ENCODE measurements at regions not wholly inside any gene's neighbourhood (a gene's known extent, or its start where the extent isn't known, plus 50 kb on each side); places are given as distances from the start of the nearest gene placed in this dataset.
"Not testable (repeated sequence)": the region's sequence is repeated elsewhere in the genome, so short reads cannot be mapped to it uniquely, and the experiment has no call there.

DNA sequence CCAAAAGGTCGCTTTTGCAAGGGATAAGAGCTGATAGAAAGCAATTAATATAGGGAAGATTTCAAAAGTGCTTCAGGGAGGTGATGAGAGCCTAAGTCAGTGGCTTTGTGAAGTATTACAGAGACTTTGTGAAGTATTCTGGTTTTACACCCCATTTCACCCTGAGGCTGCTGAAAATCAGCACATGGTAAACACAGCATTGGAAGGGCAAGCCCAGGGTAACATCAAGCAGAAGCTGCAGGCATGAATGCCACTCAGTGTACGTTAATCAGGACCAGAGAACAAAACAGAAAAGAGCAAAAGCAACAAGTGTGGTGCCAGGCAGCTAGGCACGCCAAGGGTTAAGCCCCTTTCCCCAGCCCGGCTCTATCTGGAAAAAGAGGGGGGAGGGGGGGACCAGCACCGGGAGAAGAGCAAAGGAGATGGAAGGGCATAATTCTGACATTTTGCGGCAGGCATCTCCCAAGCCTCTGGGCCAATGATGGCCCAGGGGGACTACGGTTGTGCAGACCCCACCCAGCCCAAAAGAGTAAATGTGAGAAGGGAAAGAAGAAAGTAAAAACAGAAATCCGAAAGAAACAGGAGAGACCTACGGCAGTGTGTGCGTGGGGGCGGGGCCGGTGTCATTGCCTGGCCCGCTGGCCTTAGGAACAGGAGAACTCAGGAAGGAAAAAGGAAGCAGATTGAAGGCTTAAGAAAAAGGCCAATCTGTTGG is 58.9 kb downstream of the DHRS2 start:
- DNase-seq (ENCODE audit: low read depth in 2 of 2) = no peak

DNA sequence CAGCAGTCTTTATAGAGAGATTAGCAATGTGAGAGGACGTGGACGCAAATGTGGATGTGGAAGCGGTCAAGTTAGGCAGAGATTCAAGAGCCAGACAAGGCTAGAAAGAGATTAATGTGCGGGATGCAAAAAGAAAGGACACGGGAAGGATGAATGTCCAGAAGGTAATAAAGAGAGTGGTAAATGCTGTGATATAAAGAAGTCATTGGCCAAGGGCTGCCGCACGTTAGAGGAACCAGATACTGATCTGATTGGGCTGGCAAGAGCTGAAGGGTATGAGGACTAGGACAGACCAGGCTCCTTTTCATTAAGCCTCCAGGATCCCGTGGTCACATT is 59.5 kb downstream of the DHRS2 start:
- DNase-seq (ENCODE audit: low read depth in 2 of 2) = no peak

DNA sequence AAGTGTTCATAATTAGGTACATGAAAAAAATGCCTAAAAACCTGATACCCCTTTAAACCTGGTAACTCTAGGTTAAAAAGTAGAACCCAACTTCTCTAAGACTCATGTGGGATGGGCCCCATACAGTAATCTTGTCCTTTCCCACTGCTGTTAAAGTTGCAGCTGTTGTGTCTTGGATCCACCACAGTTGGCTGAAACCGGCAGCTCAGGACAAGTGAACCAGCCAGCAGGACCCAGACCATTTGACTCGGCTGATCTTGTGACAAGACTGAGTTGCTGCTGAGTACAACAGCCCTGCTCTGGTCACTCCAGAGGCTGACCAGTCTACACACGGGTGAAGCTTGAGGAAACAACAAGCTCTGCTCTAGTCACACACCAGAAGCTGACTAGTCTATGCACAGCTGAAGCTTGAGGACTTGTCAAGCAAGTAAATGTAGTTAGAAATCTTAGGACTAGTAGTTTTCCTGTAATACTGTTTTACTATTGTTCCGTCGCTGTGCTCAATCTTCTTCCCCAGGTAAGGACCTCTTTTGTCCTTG is 60.6 kb downstream of the DHRS2 start:
- DNase-seq (ENCODE audit: low read depth in 2 of 2) = no peak

DNA sequence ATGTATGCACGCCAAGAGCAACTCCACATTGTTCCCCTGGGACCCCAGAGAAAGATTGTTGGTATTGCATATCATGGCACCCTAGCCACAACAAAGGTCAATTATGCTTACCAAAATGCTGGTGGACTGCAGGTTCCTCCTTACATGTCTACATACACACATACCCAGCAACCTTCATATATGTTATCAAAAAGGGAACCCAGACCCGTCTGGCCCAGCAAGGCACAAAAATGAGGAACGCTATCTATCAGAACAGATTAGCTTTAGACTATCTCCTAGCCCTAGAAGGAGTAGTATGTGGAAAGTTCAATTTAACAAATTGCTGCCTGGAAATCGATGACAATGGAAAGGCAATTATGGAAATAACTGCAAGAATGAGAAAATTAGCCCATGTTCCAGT is 61.5 kb downstream of the DHRS2 start:
- DNase-seq (ENCODE audit: low read depth in 2 of 2) = no peak

DNA sequence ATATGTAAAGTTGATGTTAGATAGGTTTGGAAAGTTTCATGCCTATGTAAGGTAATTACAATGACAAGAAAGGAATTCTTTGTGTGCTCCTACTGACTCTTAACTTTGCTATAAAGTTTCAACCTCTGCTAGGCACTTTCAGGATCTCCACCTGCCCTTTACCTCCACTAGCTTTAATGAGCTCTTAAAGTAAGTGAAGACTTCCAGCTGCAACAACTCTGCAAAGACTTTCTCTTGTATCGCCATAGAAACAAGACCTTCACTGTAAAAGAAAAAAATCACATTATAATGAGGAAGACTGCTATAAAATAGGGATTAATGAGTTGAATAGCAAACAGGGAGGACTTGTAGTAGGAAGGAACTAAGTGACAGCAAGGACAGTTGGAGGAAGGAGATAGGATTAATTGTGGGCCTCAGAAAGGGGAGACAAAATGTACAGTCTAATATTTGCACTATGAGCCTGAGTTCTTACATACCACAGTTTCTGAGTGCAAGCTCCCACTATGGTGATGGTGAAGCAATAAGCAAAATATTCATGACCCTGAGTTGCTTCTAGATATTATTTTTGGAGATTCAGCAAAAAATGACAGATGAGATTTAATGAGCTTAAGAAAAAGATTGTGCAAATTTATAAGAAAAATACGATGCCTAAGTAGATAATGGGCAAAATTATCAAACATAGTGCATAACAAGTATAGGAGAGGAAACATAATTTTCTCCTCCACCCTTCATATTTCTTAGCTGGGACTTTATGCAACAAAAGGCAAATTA is 66.7 kb downstream of the DHRS2 start:
- DNase-seq (ENCODE audit: low read depth in 2 of 2) = no peak

DNA sequence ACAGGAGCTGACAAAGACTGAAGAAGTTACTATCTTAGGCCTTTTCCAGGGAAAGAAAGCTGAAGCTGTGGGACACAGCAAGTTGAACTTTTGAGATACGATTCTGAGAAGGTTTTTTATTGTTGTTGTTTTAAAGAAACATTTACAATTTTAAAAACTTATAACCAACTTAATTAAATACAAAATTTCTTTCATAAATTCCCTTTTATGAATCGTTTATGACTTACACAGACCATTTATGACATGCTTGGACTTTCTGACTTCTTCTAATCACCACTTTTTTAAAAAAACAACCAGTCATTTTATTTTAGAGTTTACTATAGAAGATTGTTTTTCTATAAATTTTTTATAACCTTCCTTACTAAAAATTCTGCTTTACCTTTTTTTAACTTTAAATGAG is 68.7 kb downstream of the DHRS2 start:
- no peak for DNase-seq (ENCODE audit: low read depth in 2 of 2)

DNA sequence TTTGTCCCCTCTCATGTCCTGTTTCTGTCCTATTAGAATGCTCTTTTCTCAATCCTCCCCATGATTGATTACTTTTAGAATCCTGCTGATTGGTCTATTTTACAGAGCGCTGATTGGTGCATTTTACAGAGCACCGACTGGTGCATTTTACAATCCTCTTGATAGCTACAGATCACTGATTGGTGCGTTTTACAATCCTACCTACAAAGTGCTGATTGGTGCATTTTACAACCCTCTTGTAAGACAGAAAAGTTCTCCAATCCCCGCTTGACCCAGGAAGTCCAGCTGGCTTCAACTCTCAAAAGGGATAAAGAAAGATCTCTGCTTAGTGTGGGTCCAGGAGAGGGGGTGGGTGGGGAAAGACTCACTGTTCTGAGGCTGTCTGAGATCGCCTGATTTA is 71.3 kb downstream of the DHRS2 start:
- no peak for DNase-seq (ENCODE audit: low read depth in 2 of 2)

DNA sequence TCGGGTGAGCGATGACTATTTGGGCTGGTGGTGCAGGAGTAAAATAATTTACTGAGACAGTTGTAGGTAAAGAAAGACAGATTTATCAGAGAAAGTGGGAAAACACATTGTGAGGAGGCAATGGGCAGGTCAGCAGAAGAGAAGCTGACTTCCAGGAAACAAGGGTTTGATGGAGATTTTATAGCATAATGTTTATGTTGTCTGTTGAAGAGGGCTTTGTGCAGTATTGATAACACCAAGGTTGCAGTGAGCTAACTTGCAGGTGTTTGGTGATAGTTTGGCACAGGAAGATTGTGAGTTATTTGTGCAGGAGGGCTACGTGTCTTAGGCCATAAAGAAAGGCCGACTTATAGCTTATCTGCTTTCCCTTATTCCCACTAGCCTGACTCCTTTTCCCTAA is 72.2 kb downstream of the DHRS2 start:
- DNase-seq (ENCODE audit: low read depth in 2 of 2) = no peak

DNA sequence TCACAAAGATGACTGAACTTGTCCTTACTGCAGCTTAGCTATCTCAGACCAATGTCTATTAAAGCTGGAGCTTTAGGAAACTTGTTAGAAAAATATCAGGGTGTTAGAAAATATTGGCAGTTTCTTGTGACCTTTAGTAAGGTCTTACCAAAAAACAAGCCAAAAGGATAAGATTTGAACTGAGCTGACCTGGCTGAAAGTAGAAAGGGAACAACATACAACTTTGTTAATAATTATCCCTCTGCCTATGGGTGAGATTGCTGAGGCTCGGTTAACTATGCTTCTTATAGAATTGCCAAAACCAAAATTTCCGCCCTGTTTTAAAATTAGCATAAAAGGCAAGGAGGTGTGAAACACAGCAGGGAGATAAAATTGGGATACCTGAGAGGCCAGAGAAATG is 73.8 kb downstream of the DHRS2 start:
- DNase-seq (ENCODE audit: low read depth in 2 of 2) = no peak

DNA sequence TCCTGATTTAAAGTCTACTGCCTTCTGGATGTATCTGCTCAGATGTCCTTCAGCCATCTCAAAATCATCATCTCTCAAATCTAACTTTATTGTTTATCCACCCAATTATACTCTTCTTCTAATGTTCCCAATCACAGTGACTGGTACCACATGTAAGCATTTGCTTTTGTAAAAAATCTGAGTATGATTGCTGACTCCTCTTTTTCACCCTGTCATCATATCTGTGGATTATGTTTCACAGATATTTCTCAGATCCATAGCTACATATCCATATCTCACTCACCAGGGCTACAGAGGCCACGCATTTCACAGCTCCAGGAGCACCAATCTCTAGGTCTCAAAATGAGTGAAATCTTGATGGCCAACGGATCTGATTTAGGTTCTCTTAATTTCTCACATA is 76.1 kb downstream of the DHRS2 start:
- DNase-seq (ENCODE audit: low read depth in 2 of 2) = no peak

DNA sequence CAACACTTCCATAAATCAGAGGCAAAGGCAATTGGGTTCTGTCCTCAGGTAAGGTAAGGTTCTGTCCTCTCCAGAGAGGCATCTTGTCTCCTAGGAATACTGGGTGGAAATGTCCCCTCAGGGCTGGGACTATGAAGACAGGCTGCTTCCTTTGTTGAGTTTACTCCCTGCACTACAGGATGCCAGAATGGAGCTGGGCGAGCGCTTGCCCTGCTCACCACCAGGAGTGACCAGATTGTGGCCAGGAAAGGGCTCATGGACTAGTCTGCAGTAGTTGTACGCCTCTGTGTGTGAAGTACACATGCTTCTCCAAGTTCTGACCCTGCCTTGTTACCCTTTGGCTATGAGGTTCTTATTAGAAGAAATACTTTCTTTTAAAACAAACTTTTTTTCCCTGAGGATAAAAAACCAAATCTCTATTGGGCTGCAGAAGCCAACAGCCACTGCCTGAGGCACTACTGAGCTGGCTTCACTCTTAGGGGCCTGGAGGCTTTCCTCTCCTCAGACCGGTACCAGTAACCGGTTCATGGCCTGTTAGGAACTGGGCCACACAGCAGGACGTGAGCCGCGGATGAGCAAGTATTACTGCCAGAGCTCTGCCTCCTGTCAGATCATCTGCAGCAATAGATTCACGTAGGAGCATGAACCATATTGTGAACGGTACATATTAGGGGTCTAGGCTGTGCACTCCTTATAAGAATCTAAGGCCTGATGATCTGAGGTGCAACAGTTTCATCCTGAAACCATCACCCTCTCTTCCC is 83.2 kb downstream of the DHRS2 start:
- DNase-seq (ENCODE audit: low read depth in 2 of 2) = no peak

DNA sequence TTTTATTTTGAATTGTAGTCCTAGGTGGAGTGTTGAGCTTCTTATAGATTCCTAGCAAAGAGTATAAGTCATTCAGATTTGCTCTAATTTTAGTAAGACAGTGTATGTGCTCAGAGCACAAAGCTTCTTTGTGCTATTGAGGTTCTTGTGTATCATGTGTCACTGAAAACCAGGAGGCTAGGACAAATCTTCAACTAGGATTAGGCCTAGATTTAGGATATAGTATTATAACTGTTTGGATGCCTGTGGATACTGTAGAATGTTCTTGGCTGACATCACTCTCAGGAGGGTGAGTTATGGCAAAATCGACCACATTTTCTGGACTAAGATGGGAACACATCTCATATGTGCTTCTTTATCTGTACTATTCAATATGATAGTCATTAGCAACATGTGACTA is 86.5 kb downstream of the DHRS2 start:
- no peak for DNase-seq (ENCODE audit: low read depth in 2 of 2)

DNA sequence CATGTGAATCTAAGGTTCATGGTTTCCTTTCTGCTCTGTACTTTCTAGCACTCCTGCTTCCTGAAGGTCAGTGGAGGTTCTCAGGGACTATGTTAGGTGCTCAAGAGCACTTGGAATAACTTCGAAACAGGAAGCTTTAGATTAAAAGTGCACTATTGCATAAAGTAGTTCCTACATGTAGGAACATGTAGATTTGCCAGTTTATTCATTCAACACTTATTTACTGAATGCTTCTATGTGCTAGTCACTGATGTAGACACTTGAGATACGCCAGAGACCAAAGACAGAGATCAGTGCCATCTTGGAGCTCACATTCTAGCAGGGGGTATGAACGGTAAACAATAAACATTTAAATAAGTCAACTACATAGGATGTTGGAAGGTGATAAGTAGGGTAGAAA is 87.7 kb downstream of the DHRS2 start:
- no peak for DNase-seq (ENCODE audit: low read depth in 2 of 2)

DNA sequence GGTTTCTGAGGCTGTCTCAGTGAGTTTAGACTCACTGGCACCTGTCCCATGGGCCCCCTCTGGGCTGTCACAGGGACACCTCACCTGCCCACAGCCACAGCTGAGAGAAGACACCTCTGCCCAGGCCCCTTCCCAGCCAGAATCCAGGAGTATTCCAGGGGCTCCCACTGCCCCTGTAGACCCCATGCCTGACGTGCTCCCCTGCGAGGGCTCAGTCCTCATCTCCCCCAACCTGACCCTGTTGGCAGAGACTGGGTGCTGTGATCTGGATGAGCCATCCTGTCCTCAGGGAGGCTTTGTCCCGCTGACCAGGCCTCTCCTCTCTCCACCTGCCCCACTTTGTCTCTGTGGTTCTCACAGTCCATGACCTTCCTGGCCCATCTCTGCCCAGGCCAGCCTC is 89.4 kb downstream of the DHRS2 start:
- DNase-seq (ENCODE audit: low read depth in 2 of 2) = no peak

DNA sequence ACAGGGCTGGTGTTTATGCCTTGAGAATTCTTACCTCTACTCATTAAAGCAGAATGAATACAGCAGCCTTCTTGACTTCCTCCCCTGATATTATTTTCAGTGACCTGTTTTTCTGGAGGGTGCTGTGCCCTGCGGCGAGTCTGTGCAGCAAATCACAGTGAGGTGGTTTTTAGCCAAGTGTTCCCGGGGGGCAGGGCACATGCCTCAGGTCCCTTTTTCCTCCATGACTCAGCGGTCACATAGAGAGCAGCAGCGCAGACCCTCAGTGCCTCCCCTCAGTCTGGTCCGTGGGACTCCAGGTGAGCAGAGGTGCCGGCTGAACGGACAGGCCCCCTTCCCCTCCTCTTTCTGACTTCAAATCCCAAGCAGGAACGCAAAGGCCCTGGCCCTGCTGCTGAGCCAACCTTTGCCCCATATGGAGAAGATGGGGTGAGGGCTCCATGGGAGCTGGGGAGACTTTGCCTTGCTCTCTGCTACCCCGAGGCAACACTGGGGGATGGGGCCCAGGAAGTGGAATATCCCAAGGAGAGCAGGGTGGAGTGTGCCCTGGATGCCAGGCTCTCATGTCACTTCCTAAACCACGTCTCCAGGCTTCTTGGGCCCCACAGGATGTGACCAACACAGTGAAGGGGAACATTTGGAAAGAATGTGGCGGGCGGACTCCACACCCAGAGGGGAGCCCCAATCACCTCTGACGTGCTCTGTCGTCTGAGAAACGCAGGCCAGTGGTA is 90.0 kb downstream of the DHRS2 start:
- no peak for DNase-seq (ENCODE audit: low read depth in 2 of 2)

DNA sequence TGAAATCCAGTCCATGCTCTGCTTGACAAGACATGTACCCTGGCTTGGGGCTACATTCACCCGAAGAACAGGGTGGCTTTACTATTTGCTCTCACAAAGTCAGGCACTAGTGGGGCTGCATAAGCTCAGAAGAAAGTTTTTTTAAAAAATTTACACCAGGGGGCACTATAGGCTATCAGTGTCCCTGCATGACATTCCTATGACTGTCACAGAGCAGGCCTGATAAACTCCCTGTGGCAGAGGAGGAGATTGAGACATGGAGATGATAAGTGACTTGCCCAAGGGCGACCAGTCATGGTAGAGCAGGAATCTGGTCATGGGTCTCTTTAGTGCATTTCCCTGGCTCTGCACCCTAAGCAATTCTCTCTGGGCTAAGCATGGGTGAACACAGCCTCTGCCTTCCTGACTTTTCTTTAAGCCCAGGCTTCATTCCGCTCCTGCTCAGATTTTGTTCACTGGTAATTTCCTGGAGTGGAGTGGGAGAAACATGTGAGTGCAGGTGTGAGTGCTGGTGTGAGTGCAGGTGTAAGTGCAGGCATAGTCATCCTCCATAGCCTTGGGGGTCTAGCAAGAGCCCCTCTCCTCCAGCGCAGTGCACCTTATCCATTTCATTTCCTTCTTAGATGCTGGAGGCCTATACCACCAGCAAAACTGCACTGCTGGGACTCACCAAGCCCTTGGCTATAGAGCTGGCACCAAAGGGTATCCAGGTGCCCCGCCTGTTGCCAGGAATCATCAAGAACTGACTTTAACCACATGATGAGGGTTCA is 91.6 kb downstream of the DHRS2 start:
- DNase-seq (ENCODE audit: low read depth in 2 of 2) = no peak

DNA sequence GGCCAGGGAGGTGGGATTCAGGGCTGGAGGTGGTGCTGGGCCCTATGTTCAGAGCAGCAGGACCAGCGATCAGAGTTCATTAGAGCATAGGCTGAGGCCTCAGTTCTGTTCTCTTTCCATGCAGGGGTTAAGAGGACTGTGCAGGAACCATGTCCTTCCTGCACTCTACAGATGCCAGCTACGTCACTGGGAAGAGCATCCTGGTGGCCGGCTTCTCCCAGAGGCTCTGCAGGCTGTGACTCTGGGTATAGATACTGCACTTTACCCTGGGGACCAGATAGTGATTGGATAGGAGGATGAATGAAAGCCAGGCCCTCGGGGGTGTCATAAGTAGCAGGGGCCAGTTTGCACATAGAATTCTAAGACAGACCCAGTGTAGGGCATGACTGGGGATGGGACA is 92.6 kb downstream of the DHRS2 start:
- DNase-seq (ENCODE audit: low read depth in 2 of 2) = no peak

DNA sequence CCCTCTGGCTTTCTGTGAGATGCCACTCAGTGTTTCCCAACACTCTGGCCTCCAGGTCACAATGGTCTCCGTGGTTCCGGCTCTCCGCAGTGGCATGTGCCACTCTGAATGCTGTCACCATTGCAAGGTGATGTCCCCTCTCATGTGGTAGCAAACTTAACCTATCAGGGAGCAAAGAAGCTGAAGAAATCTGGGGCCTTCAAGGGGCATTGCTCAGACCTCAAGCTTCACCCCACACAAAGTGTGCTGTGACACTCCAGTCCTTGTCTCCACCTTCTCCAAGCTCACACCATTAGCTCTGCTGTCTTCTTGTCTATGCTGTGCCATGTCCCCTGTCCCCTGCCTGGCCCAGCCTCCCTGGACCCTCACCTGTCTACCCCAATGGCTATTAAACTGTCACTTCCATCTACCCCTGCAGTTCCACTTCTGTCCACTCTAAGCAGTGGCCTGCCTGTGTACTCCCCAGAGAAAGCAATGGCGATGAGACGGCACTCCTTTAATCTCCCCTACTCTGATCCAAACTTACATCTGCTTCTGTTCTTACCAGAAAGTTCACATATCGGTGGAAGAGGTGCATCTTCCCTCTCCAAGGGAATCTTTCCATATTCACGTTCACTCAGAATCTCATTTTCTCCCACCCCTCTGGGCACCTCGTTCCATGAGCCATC is 93.7 kb downstream of the DHRS2 start:
- no peak for DNase-seq (ENCODE audit: low read depth in 2 of 2)

DNA sequence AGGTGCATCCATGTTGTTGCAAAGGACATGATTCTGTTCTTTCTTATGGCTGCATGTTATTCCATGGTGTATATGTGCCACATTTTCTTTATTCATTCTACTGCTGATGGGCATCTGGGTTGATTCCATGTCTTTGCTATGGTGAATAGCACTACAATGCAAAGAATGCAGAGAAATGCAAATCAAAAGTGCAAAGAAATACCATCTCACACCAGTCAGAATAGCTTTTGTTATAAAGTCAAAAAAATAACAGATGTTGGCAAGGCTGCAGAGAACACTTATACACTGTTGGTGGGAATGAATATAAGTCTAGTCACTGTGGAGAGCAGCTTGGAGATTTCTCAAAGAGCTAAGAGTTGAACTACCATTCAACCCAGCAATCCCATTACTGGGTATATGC is 99.2 kb downstream of the DHRS2 start:
- no peak for DNase-seq (ENCODE audit: low read depth in 2 of 2)

DNA sequence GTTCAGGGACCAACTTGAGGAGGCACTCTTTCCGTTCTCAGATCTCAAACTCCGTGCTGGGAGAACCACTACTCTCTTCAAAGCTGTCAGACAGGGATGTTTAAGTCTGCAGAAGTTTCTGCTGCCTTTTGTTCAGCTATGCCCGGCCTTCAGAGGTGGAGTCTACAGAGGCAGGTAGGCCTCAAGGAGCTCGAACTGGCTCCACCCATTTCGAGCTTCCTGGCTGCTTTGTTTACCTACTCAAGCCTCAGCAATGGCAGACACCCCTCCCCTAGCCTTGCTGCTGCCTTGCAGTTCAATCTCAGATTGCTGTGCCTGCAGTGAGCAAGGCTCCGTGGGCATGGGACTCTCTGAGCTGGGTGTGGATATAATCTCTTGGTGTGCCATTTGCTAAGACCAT is 108.2 kb downstream of the DHRS2 start:
- not testable (repeated sequence) for DNase-seq (ENCODE audit: low read depth in 2 of 2)

DNA sequence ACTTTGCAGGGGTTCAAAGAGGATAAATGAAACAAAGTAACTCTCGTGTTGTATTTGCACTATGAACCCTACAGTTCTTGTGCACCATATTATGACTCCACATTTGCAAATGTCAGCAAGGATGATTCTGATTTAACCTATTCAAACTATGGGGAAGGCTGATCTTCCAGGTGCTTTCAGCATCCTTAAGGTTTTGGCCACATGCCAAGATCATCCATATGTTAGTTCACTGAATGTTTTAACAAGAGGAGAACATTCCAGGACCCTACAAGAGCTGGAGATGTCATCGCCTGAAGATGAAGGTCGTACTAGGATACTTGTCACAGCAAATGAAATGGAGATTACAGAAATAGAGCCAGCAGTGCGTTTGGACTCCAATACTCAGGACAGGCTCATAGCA is 114.2 kb downstream of the DHRS2 start:
- DNase-seq (ENCODE audit: low read depth in 2 of 2) = no peak

All from stimulated activated CD4-positive, alpha-beta T cell treated with anti-CD3 and anti-CD28 coated beads, Interleukin-4, amount 100 ng/mL, for 48 hours (primary cell).